Fibroblast of the aortic adventitia (primary cell): ENCODE measurements at regions not wholly inside any gene's neighbourhood (a gene's known extent, or its start where the extent isn't known, plus 50 kb on each side); places are given as distances from the start of the nearest gene placed in this dataset.
A peak's percentile ranks its signal among the peaks of the same experiment; 100 is the strongest.

Experiments used
- DNase-seq: peaks from one replicate; pipeline ENCODE4 v3.0.0-alpha.2; 2010; ENCODE audit warnings: low read depth
- H3K4me3 ChIP-seq: 2 replicates; pipeline ENCODE4 v1.5.1; 2011; ENCODE audit warnings: low read depth, mild to moderate bottlenecking, control low read depth, low read length, moderate library complexity
- TF ChIP-seq, protein P1 (sequence below): IDR thresholded peaks from 2 replicates; pipeline ENCODE4 v1.5.1; 2011; ENCODE audit warnings: mild to moderate bottlenecking, low read length, control low read depth, inconsistent platforms; ENCODE audit not compliant: insufficient read depth

DNA sequence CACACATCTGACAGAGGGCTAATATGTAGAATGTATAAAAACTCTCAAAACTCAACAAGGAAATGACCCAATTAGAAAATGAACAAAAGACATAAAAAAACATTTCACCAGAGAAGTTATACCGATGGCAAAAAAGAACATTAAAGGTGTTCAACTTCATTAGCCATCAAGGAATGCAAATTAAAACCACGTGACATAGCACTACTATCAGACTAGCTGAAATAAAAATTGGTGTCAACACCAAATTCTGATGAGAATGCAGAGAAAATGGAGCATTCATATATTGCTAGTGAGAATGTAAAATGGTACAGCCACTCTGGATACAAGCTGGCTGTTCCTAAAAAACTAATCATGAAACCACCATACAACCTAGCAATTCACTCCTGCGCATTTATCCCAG is 128.0 kb downstream of the INSIG2 start:
- TF ChIP-seq, protein P1, sequence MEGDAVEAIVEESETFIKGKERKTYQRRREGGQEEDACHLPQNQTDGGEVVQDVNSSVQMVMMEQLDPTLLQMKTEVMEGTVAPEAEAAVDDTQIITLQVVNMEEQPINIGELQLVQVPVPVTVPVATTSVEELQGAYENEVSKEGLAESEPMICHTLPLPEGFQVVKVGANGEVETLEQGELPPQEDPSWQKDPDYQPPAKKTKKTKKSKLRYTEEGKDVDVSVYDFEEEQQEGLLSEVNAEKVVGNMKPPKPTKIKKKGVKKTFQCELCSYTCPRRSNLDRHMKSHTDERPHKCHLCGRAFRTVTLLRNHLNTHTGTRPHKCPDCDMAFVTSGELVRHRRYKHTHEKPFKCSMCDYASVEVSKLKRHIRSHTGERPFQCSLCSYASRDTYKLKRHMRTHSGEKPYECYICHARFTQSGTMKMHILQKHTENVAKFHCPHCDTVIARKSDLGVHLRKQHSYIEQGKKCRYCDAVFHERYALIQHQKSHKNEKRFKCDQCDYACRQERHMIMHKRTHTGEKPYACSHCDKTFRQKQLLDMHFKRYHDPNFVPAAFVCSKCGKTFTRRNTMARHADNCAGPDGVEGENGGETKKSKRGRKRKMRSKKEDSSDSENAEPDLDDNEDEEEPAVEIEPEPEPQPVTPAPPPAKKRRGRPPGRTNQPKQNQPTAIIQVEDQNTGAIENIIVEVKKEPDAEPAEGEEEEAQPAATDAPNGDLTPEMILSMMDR, result no peak
- no peak for DNase-seq
- H3K4me3 ChIP-seq, result no peak overlapping the region

DNA sequence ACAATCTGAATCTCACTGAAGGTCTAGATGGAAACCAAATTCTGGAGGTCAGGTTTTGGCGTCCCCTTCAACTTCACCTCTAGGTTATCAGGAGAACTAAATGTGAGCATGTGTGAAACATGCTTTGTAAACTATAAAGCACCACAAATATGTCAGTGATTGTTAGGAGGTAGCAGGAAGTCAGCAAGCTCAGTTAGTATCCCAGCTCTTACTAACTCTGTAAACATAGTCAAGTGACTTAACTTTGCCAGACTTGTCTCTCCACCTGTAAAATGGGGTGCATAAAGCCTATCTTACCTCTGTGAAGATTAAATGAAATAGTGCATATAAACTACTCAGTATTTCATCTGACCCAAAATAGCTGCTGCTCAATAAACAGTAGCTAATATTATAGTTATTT is 121.5 kb downstream of the INSIG2 start:
- TF ChIP-seq, protein P1, result no peak
- no peak overlapping the region for H3K4me3 ChIP-seq
- DNase-seq, result no peak

DNA sequence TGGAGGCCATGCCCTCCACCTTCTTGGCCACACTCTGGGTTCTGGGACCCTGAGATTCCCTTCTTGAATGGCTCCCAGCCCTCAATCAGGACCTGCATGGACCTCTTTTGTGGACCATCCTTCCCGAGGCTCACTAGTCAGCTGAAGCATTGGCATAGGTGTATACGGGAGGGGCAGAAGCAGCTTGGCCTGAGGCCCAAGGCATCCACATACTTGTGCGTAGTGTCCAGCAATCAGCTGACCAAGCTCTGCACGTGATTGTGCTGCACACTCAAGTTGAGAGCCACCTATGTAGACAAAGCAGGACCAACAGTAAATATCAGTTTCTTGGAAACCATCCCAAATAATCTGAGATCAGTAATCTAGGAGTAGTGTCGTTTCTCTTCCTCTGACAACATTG is 119.6 kb downstream of the INSIG2 start:
- no peak for DNase-seq
- no peak overlapping the region for H3K4me3 ChIP-seq
- TF ChIP-seq, protein P1, result no peak

DNA sequence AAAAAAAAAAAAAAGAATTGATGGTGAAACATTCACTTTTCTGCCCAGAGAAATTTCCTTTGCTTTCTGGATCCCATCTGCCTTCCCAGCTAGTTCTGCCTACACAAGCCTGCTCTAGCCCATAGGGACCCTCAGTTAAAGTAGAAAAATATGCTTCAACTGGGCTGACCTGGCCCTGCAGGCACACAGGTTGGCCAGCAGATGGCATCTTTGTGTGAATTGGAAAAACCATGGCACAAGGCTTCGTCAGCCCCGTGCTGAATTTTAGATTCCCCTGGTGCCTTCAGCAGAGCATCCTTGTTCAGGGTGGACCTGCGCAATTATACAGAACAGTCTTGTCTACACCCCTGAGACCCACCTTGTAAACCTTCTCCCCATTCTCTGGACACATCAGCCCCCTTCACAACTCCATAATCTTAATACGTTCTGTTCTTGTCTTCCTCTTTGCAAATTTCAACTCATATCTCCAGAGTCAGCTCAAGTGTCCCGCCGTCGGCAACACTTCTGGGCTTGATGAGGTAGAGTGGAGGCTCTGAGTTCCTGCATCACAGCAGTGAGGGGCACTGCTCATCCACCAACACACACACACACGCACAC is 114.5 kb downstream of the INSIG2 start:
- TF ChIP-seq, protein P1, result peak; percentile 95
- no peak overlapping the region for H3K4me3 ChIP-seq
- DNase-seq, result peak; percentile 60

DNA sequence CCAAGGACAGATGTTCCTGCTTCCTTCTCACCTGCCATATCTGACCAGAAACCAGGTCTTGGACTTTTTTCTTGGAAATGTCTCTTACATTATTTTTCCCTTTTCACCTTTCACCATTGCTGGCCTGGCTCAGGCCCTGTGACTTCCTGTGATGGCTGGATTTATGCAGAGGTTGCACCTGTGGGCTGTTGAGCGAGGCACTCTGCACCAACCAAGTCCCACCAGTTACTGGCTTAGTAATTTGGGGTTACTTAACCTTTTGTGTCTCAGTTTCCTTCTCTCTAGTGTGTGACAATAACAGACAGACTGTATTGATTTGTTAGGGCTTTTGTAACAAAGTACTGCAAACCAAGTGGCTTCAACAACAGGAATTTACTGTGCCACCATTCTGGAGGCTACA is 110.0 kb downstream of the INSIG2 start:
- no peak overlapping the region for H3K4me3 ChIP-seq
- TF ChIP-seq, protein P1, result no peak
- no peak for DNase-seq

DNA sequence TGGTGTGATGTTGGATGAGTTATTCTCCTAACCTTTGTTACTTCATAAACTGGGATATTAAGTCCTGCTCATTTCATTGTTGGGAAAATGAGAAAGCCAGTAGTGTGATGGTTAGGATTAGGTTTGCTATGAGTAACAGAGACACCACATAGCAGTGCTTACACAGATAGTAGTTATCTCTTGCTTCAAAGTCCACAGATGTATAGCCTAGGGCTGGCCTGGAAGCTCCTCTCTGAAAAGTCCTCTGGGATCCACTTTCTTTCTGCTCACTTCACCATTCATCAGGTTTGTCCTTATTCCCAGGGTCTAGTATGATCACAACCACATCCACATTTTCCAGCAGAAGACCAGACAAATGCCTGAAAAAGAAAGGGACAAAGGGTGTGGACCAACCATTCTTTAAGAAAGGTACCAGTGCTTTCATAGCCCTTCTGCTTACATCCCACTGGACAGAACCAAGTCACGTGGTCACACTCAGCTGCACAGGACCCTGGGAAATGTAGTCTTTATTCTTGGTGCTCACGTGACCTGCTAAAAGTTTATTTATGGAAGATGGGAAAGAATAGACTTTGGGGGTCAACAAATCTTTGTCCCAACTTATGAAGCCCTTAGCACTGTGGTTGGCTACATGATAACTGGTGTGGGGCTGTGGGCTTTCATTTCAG is 108.9 kb downstream of the INSIG2 start:
- peak; percentile 18 for DNase-seq
- H3K4me3 ChIP-seq, result no peak overlapping the region
- TF ChIP-seq, protein P1, result no peak
